ENCODE measurements at regions not wholly inside any gene's neighbourhood (a gene's known extent, or its start where the extent isn't known, plus 50 kb on each side); places are given as distances from the start of the nearest gene placed in this dataset.
"Not testable (repeated sequence)": the region's sequence is repeated elsewhere in the genome, so short reads cannot be mapped to it uniquely, and the experiment has no call there.

- POLR2A ChIA-PET = no interaction called here
- no TSS peak for BruUV-seq (replicated peaks)
- H3K4me1 ChIP-seq (ENCODE audit: control insufficient read depth, insufficient read depth, low read length) = no peaks in the 10 kb centered on the region
- CTCF ChIA-PET = no interaction called here
- DNase-seq (ENCODE audit: low read depth, low spot score) = no peak
- no peak for TF ChIP-seq SIN3A (IDR thresholded peaks at IDR 0.05; ENCODE audit: borderline replicate concordance, insufficient read depth, low read depth, low read length)
- no peak for TF ChIP-seq REST (IDR thresholded peaks at IDR 0.05; ENCODE audit: insufficient read depth in 1 of 2, low read depth in 2 of 2, low read length in 1 of 2)
- no peak for TF ChIP-seq POLR2AphosphoS5 (IDR thresholded peaks at IDR 0.05; ENCODE audit: low read depth, low read length)
- TF ChIP-seq TCF7L2 (IDR thresholded peaks at IDR 0.05; ENCODE audit: low read depth, low read length) = no peak
- no peaks in the 10 kb centered on the region for H3K27me3 ChIP-seq (ENCODE audit: control insufficient read depth, insufficient read depth, low read length)
- H3K9me3 ChIP-seq (ENCODE audit: control insufficient read depth, insufficient read depth, low read depth, low read length) = no peaks in the 10 kb centered on the region
- ATAC-seq = no peak
- H3K27ac ChIP-seq (ENCODE audit: low read length) = no peak overlapping the region
- no peaks in the 10 kb centered on the region for H3K36me3 ChIP-seq (ENCODE audit: control insufficient read depth, insufficient read depth, low read length)
- intact Hi-C loops (cut with micrococcal nuclease; ENCODE audit: unreplicated experiment) = no loop called here
- no peak overlapping the region for H3K4me3 ChIP-seq (ENCODE audit: low read depth in 2 of 2, low read length in 2 of 2)
- in situ Hi-C loops (cut with HindIII; ENCODE audit: low pct_unique_long_range_greater_than_20kb, low sequenced_read_pairs) = no loop called here
Measured at GRCh38 chr5:19285286-19285685, 702.7 kb downstream of the CDH18 start.

GRCh38 chr5:19287548-19288277 is 700.3 kb downstream of the CDH18 start:
- CTCF ChIA-PET; BruUV-seq (replicated peaks); H3K9me3 ChIP-seq (ENCODE audit: control insufficient read depth, insufficient read depth, low read depth, low read length); H3K4me1 ChIP-seq (ENCODE audit: control insufficient read depth, insufficient read depth, low read length); H3K27ac ChIP-seq (ENCODE audit: low read length); H3K36me3 ChIP-seq (ENCODE audit: control insufficient read depth, insufficient read depth, low read length); POLR2A ChIA-PET; in situ Hi-C loops (cut with HindIII; ENCODE audit: low pct_unique_long_range_greater_than_20kb, low sequenced_read_pairs); H3K27me3 ChIP-seq (ENCODE audit: control insufficient read depth, insufficient read depth, low read length); DNase-seq (ENCODE audit: low read depth, low spot score); intact Hi-C loops (cut with micrococcal nuclease; ENCODE audit: unreplicated experiment); ATAC-seq; H3K4me3 ChIP-seq (ENCODE audit: low read depth in 2 of 2, low read length in 2 of 2): not testable (repeated sequence)

GRCh38 chr5:19288311-19288710 is 699.7 kb downstream of the CDH18 start:
- CTCF ChIA-PET, POLR2A ChIA-PET, ATAC-seq: not testable (repeated sequence)

GRCh38 chr5:19297934-19298333 is 690.1 kb downstream of the CDH18 start:
- H3K36me3 ChIP-seq (ENCODE audit: control insufficient read depth, insufficient read depth, low read length) = no peaks in the 10 kb centered on the region
- in situ Hi-C loops (cut with HindIII; ENCODE audit: low pct_unique_long_range_greater_than_20kb, low sequenced_read_pairs) (no loop called here), intact Hi-C loops (cut with micrococcal nuclease; ENCODE audit: unreplicated experiment) (no loop called here)
- H3K27me3 ChIP-seq (ENCODE audit: control insufficient read depth, insufficient read depth, low read length) = no peaks in the 10 kb centered on the region
- H3K9me3 ChIP-seq (ENCODE audit: control insufficient read depth, insufficient read depth, low read depth, low read length) = no peaks in the 10 kb centered on the region
- ATAC-seq = no peak
- H3K4me3 ChIP-seq (ENCODE audit: low read depth in 2 of 2, low read length in 2 of 2) = no peak overlapping the region
- no peak overlapping the region for H3K27ac ChIP-seq (ENCODE audit: low read length)
- no peaks in the 10 kb centered on the region for H3K4me1 ChIP-seq (ENCODE audit: control insufficient read depth, insufficient read depth, low read length)
- CTCF ChIA-PET = no interaction called here
- TF ChIP-seq TCF7L2 (IDR thresholded peaks at IDR 0.05; ENCODE audit: low read depth, low read length) (no peak), POLR2AphosphoS5 (IDR thresholded peaks at IDR 0.05; ENCODE audit: low read depth, low read length) (no peak), REST (IDR thresholded peaks at IDR 0.05; ENCODE audit: insufficient read depth in 1 of 2, low read depth in 2 of 2, low read length in 1 of 2) (no peak), SIN3A (IDR thresholded peaks at IDR 0.05; ENCODE audit: borderline replicate concordance, insufficient read depth, low read depth, low read length) (no peak)
- TF ChIP-seq, protein P1, sequence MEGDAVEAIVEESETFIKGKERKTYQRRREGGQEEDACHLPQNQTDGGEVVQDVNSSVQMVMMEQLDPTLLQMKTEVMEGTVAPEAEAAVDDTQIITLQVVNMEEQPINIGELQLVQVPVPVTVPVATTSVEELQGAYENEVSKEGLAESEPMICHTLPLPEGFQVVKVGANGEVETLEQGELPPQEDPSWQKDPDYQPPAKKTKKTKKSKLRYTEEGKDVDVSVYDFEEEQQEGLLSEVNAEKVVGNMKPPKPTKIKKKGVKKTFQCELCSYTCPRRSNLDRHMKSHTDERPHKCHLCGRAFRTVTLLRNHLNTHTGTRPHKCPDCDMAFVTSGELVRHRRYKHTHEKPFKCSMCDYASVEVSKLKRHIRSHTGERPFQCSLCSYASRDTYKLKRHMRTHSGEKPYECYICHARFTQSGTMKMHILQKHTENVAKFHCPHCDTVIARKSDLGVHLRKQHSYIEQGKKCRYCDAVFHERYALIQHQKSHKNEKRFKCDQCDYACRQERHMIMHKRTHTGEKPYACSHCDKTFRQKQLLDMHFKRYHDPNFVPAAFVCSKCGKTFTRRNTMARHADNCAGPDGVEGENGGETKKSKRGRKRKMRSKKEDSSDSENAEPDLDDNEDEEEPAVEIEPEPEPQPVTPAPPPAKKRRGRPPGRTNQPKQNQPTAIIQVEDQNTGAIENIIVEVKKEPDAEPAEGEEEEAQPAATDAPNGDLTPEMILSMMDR (IDR thresholded peaks at IDR 0.05) = no peak
- POLR2A ChIA-PET = no interaction called here
- DNase-seq (ENCODE audit: low read depth, low spot score) = no peak
- no TSS peak for BruUV-seq (replicated peaks)

More at GRCh38 chr5:19288311-19288710, 699.7 kb downstream of the CDH18 start:
- H3K4me3 ChIP-seq (ENCODE audit: low read depth in 2 of 2, low read length in 2 of 2); in situ Hi-C loops (cut with HindIII; ENCODE audit: low pct_unique_long_range_greater_than_20kb, low sequenced_read_pairs); BruUV-seq (replicated peaks); H3K9me3 ChIP-seq (ENCODE audit: control insufficient read depth, insufficient read depth, low read depth, low read length); intact Hi-C loops (cut with micrococcal nuclease; ENCODE audit: unreplicated experiment); DNase-seq (ENCODE audit: low read depth, low spot score); H3K36me3 ChIP-seq (ENCODE audit: control insufficient read depth, insufficient read depth, low read length); H3K4me1 ChIP-seq (ENCODE audit: control insufficient read depth, insufficient read depth, low read length); H3K27ac ChIP-seq (ENCODE audit: low read length); H3K27me3 ChIP-seq (ENCODE audit: control insufficient read depth, insufficient read depth, low read length): not testable (repeated sequence)
